Body of pancreas (tissue), 4 donors: ENCODE measurements at regions not wholly inside any gene's neighbourhood (a gene's known extent, or its start where the extent isn't known, plus 50 kb on each side); places are given as distances from the start of the nearest gene placed in this dataset.

Source experiments
- POLR2A ChIP-seq, 3 donors: fragments of 450-650 bp; IDR thresholded peaks; one replicate each; pipeline ENCODE4 v1.6.1; 2016; ENCODE audit warnings: antibody characterized with exemption in 3 of 3, mild to moderate bottlenecking in 2 of 3
- TF ChIP-seq, protein P1 (sequence below), 7 experiments: fragments of 450-650 bp in 4 of 7; fragments of 200-600 bp in 3 of 7; sonication (generic) in 3 of 7; IDR thresholded peaks; one replicate each; pipeline ENCODE4 v1.5.1; 2016 to 2019; ENCODE audit warnings: antibody characterized with exemption in 7 of 7

DNA sequence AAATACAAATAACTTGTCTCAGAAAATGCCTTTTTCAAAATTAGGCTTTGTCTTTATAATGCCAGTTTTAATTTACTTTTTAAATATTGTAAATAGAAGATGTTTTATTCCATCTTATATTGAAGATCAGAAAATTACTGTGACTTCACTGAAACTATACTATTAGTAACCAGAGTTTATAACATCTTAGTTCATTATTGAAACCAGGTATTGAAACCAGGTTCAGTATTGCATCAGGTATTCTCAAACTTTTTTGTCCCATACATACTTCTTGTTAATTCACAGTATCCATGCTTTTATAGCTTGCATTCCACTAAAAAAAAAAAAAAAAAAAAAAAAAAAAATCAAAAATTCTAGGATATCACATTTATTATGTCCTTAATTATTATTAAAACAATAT, 227.5 kb downstream of the GXYLT1 start:
- TF ChIP-seq, protein P1, sequence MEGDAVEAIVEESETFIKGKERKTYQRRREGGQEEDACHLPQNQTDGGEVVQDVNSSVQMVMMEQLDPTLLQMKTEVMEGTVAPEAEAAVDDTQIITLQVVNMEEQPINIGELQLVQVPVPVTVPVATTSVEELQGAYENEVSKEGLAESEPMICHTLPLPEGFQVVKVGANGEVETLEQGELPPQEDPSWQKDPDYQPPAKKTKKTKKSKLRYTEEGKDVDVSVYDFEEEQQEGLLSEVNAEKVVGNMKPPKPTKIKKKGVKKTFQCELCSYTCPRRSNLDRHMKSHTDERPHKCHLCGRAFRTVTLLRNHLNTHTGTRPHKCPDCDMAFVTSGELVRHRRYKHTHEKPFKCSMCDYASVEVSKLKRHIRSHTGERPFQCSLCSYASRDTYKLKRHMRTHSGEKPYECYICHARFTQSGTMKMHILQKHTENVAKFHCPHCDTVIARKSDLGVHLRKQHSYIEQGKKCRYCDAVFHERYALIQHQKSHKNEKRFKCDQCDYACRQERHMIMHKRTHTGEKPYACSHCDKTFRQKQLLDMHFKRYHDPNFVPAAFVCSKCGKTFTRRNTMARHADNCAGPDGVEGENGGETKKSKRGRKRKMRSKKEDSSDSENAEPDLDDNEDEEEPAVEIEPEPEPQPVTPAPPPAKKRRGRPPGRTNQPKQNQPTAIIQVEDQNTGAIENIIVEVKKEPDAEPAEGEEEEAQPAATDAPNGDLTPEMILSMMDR (IDR thresholded peaks at IDR 0.05), result no peak
- no peak for TF ChIP-seq POLR2A (IDR thresholded peaks at IDR 0.05)
